Liver (tissue), 8 donors: ENCODE measurements at regions not wholly inside any gene's neighbourhood (a gene's known extent, or its start where the extent isn't known, plus 50 kb on each side); places are given as distances from the start of the nearest gene placed in this dataset.

ENCODE experiments used
- DNase-seq: peaks from one replicate; pipeline ENCODE4 v3.0.0-alpha.2; 2017; ENCODE audit warnings: low spot score
- H3K27ac ChIP-seq, 2 donors: one replicate each; pipeline ENCODE4 v1.7.0; 2013; ENCODE audit warnings: inconsistent platforms in 2 of 2, low read length in 2 of 2, control low read depth in 1 of 2, low read depth in 1 of 2, mild to moderate bottlenecking in 1 of 2
- H3K27me3 ChIP-seq, 4 donors: one replicate each; pipeline versions ENCODE4 v1.6.1 to v1.7.0; 2013; ENCODE audit warnings: low read length in 3 of 4, inconsistent platforms in 1 of 4, mild to moderate bottlenecking in 1 of 4, moderate library complexity in 1 of 4; ENCODE audit not compliant: control insufficient read depth in 4 of 4, insufficient read depth in 4 of 4
- H3K36me3 ChIP-seq, 4 donors: one replicate each; pipeline versions ENCODE4 v1.6.1 to v1.7.0; 2013; ENCODE audit warnings: low read length in 3 of 4, mild to moderate bottlenecking in 3 of 4, low read depth in 1 of 4, moderate library complexity in 1 of 4; ENCODE audit not compliant: control insufficient read depth in 4 of 4, insufficient read depth in 3 of 4
- H3K4me1 ChIP-seq, 4 donors: one replicate each; pipeline versions ENCODE4 v1.6.1 to v1.7.0; 2013; ENCODE audit warnings: low read length in 3 of 4, mild to moderate bottlenecking in 3 of 4, moderate library complexity in 1 of 4; ENCODE audit not compliant: control insufficient read depth in 4 of 4, insufficient read depth in 4 of 4
- H3K4me3 ChIP-seq, 3 donors: one replicate each; pipeline versions ENCODE4 v1.6.1 to v1.7.0; 2013; ENCODE audit warnings: low read length in 3 of 3, control low read depth in 1 of 3, low read depth in 1 of 3, mild to moderate bottlenecking in 1 of 3
- H3K9ac ChIP-seq, 2 donors: one replicate each; pipeline ENCODE4 v1.7.0; 2013; ENCODE audit warnings: low read length in 2 of 2, mild to moderate bottlenecking in 2 of 2, moderate library complexity in 2 of 2, control low read depth in 1 of 2, low read depth in 1 of 2
- H3K9me3 ChIP-seq, 4 donors: one replicate each; pipeline versions ENCODE4 v1.6.1 to v1.7.0; 2013; ENCODE audit warnings: low read length in 3 of 4; ENCODE audit not compliant: control insufficient read depth in 4 of 4
- ATF3 ChIP-seq: IDR thresholded peaks from 2 replicates; pipeline ENCODE4 v1.6.1; 2016; ENCODE audit warnings: antibody characterized with exemption
- CTCF ChIP-seq: fragments of 150-350 bp; IDR thresholded peaks from 2 replicates; pipeline ENCODE4 v1.5.1; 2017; ENCODE audit warnings: improper control_type of control experiment, low read depth, low read length; ENCODE audit not compliant: missing input control
- EGR1 ChIP-seq, 2 donors: IDR thresholded peaks; 2 replicates each; pipeline ENCODE4 v1.6.1; 2016 to 2018; ENCODE audit warnings: antibody characterized with exemption in 2 of 2, low read depth in 2 of 2
- FOXA1 ChIP-seq: IDR thresholded peaks from 2 replicates; pipeline ENCODE4 v1.6.1; 2016; ENCODE audit warnings: antibody characterized with exemption
- FOXA2 ChIP-seq: IDR thresholded peaks from 2 replicates; pipeline ENCODE4 v1.6.1; 2016; ENCODE audit warnings: antibody characterized with exemption
- GABPA ChIP-seq, 2 donors: IDR thresholded peaks in 1 of 2; conservative IDR thresholded peaks in 1 of 2; 2 replicates each; pipeline ENCODE4 v1.6.1; 2016; ENCODE audit warnings: antibody characterized with exemption in 2 of 2, mild to moderate bottlenecking in 1 of 2, moderate library complexity in 1 of 2
- HNF4A ChIP-seq, 2 donors: conservative IDR thresholded peaks; 2 replicates each; pipeline ENCODE4 v1.6.1; 2016; ENCODE audit warnings: antibody characterized with exemption in 2 of 2, mild to moderate bottlenecking in 2 of 2
- HNF4G ChIP-seq: IDR thresholded peaks from 2 replicates; pipeline ENCODE4 v1.6.1; 2016; ENCODE audit warnings: antibody characterized with exemption
- JUND ChIP-seq, 2 donors: IDR thresholded peaks; 2 replicates each; pipeline ENCODE4 v1.6.1; 2016; ENCODE audit warnings: antibody characterized with exemption in 2 of 2
- MAX ChIP-seq: IDR thresholded peaks from 2 replicates; pipeline ENCODE4 v1.6.1; 2016; ENCODE audit warnings: antibody characterized with exemption
- NR2F2 ChIP-seq: IDR thresholded peaks from 2 replicates; pipeline ENCODE4 v1.6.1; 2016; ENCODE audit warnings: antibody characterized with exemption
- REST ChIP-seq: IDR thresholded peaks from 2 replicates; pipeline ENCODE4 v1.6.1; 2016; ENCODE audit warnings: antibody characterized with exemption, mild to moderate bottlenecking
- RXRA ChIP-seq, 2 donors: IDR thresholded peaks; 2 replicates each; pipeline ENCODE4 v1.6.1; 2017 to 2018; ENCODE audit warnings: antibody characterized with exemption in 2 of 2, mild to moderate bottlenecking in 1 of 2
- TAF1 ChIP-seq: conservative IDR thresholded peaks from 2 replicates; pipeline ENCODE4 v1.6.1; 2016; ENCODE audit warnings: antibody characterized with exemption, mild to moderate bottlenecking
- ZBTB33 ChIP-seq: IDR thresholded peaks from 2 replicates; pipeline ENCODE4 v1.6.1; 2016; ENCODE audit warnings: antibody characterized with exemption
- WGBS: extraction: QIAGEN DNeasy Blood & Tissue Kit; methylation state at CpG from one replicate; pipeline ENCODE4 v1.1.7; 2013; 5-methylcytosine and 5-hydroxymethylcytosine counted together
- donor health status: healthy.
- donor health status: healthy.
- donor health status: healthy.
- donor health status: healthy.
- donor health status: healthy.

- no peaks in the 10 kb centered on the region for H3K36me3 ChIP-seq
- no peak overlapping the region for H3K27ac ChIP-seq
- H3K9ac ChIP-seq: no peak overlapping the region
- no peak for TF ChIP-seq FOXA1
- no peak for TF ChIP-seq CTCF
- TF ChIP-seq HNF4A (conservative IDR thresholded peaks at IDR 0.05): no peak
- TF ChIP-seq REST: no peak
- no peak for TF ChIP-seq ZBTB33
- no peak for TF ChIP-seq JUND (IDR thresholded peaks at IDR 0.05)
- no peak for TF ChIP-seq FOXA2
- no peak for DNase-seq
- no peaks in the 10 kb centered on the region for H3K4me1 ChIP-seq
- no peak overlapping the region for H3K4me3 ChIP-seq
- H3K27me3 ChIP-seq: peaks cover 0 to 5% (median 1%) of the 10 kb centered on the region in 4 donors
- H3K9me3 ChIP-seq: no peaks in the 10 kb centered on the region
Measured at GRCh38 chr2:66984864-66985263, 412.3 kb upstream of the ETAA1 start.

GRCh38 chr2:66985906-66986305 lies 411.2 kb upstream of the ETAA1 start:
- TF ChIP-seq NR2F2: no peak
- no peak for TF ChIP-seq RXRA (IDR thresholded peaks at IDR 0.05)
- no peak for TF ChIP-seq REST
- no peak for TF ChIP-seq HNF4A (conservative IDR thresholded peaks at IDR 0.05)
- TF ChIP-seq ATF3: no peak
- no peak for TF ChIP-seq CTCF
- no peak for TF ChIP-seq HNF4G
- TF ChIP-seq MAX: no peak
- TF ChIP-seq EGR1 (IDR thresholded peaks at IDR 0.05; ENCODE audit: low read depth in 2 of 2): no peak
- TF ChIP-seq TAF1: no peak
- no peak for TF ChIP-seq GABPA (IDR thresholded peaks at IDR 0.05 in 1 of 2, conservative IDR thresholded peaks at IDR 0.05 in 1 of 2)
- no peak for TF ChIP-seq JUND (IDR thresholded peaks at IDR 0.05)
- TF ChIP-seq FOXA2: no peak
- WGBS: 57% methylated on average over 1 of the region's 1 CpG

More at GRCh38 chr2:66985906-66986305, 411.2 kb upstream of the ETAA1 start:
- no peak overlapping the region for H3K27ac ChIP-seq
- no peak for DNase-seq
- H3K9me3 ChIP-seq: no peaks in the 10 kb centered on the region
- H3K4me1 ChIP-seq: no peaks in the 10 kb centered on the region
- peaks cover 0 to 5% (median 1%) of the 10 kb centered on the region in 4 donors for H3K27me3 ChIP-seq
- H3K4me3 ChIP-seq: no peak overlapping the region
- no peak overlapping the region for H3K9ac ChIP-seq
- H3K36me3 ChIP-seq: no peaks in the 10 kb centered on the region
